ENCODE measurements at regions not wholly inside any gene's neighbourhood (a gene's known extent, or its start where the extent isn't known, plus 50 kb on each side); places are given as distances from the start of the nearest gene placed in this dataset.

DNA sequence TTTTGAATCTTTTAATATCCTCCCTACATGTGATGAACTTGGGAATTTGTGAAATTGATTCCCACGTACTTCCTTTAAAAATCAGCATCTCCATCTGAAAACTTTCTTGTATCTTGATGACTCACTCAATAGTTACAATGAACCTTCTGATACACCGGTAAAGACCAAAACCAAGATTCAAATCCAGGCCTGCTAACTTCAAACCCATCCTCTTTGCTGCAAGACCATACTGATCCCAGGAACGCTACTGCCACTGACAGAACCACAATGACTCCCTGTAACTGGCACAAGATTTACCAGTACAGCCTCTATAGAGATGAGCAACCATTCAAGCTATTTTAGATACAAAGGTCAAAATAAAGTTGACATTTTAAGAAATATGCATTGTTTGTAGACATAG, 332.9 kb downstream of the DNAH5 start:
- TF ChIP-seq, protein P1, sequence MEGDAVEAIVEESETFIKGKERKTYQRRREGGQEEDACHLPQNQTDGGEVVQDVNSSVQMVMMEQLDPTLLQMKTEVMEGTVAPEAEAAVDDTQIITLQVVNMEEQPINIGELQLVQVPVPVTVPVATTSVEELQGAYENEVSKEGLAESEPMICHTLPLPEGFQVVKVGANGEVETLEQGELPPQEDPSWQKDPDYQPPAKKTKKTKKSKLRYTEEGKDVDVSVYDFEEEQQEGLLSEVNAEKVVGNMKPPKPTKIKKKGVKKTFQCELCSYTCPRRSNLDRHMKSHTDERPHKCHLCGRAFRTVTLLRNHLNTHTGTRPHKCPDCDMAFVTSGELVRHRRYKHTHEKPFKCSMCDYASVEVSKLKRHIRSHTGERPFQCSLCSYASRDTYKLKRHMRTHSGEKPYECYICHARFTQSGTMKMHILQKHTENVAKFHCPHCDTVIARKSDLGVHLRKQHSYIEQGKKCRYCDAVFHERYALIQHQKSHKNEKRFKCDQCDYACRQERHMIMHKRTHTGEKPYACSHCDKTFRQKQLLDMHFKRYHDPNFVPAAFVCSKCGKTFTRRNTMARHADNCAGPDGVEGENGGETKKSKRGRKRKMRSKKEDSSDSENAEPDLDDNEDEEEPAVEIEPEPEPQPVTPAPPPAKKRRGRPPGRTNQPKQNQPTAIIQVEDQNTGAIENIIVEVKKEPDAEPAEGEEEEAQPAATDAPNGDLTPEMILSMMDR (IDR thresholded peaks at IDR 0.05), result no peak
- TF ChIP-seq POLR2A (IDR thresholded peaks at IDR 0.05) (no peak), POLR2AphosphoS5 (IDR thresholded peaks at IDR 0.05) (no peak)
